Amniotic stem cell (primary cell): ENCODE measurements at regions not wholly inside any gene's neighbourhood (a gene's known extent, or its start where the extent isn't known, plus 50 kb on each side); places are given as distances from the start of the nearest gene placed in this dataset.
"Not testable (repeated sequence)": the region's sequence is repeated elsewhere in the genome, so short reads cannot be mapped to it uniquely, and the experiment has no call there.

Experiments used
- DNase-seq: peaks from one replicate; lab custom pipeline; 2025; lab: John Stamatoyannopoulos, UW

- no peak for DNase-seq
Measured at GRCh38 chrX:40887476-40887875, 152.1 kb upstream of the MED14 start.

DNA sequence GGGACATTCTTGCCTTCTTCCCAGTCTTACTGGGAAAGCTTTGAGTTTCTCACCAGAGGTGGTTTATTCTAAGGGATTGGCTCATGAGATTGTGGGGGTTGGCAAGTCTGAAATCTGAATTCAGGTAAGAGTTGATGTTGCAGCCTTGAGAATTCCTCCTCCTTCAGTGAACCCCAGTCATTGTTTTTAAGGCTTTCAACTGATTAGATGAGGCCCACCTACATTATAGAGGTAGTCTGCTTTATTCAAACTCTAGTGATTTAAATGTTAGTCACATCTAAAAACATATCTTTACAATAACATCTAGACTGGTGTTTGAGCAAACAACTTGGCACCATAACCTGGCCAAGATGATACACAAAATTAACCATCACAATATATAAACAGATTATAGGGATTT lies 156.5 kb upstream of the MED14 start:
- DNase-seq, result no peak

DNA sequence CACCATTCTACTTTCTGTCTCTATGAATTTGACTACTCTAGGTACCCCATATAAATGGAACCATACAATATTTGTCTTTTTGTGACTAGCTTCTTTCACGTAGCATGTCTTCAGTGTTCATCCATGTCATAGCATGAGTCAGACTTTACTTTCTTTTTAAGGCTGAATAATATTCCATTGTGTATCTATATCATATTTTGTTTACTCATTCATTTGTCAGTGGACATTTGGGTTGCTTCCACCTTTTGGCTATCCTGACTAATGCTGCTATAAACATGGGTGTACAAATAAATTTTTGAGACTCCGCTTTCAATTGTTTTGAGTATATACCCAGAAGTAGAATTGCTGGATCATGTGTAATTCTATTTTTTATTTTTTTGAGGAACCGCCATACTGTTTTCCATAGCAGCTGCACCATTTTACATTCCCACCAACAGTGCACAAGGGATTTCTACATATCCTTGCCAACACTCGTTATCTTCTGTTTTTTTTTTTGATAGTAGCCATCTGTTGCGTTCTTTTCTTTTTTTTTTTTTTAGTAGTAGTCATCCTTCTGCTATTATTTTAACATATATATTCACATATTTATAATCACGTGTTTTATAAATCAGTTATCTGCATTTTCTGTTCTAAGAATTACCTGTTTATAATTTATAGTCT lies 158.0 kb upstream of the MED14 start:
- no peak for DNase-seq

- no peak for DNase-seq
Measured at GRCh38 chrX:40895246-40895645, 159.9 kb upstream of the MED14 start.

- DNase-seq, result no peak
Measured at GRCh38 chrX:40897718-40898270, 162.5 kb upstream of the MED14 start.

DNA sequence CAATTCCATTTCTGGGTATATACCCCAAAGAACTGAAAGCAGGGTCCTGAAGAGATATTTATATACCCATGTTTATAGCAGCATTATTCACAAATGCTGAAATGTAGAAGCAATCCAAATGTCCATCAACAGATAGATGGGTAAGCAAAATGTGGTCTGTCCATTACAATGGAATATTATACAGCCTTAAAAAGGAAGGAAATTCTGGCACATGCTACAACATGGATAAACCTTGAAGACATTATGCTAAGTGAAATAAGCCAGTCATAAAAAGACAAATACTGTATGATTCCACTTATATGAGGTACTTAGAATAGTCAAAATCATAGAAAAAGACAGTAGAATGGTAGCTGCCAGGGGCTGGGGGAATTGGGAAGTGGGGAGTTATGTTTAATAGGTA lies 169.4 kb upstream of the MED14 start:
- DNase-seq, result not testable (repeated sequence)

GRCh38 chrX:40908026-40908425 lies 172.7 kb upstream of the MED14 start:
- no peak for DNase-seq

- no peak for DNase-seq
Measured at GRCh38 chrX:40908857-40909475, 173.6 kb upstream of the MED14 start.

- no peak for DNase-seq
Measured at GRCh38 chrX:40912166-40912565, 173.1 kb upstream of the USP9X start.

DNA sequence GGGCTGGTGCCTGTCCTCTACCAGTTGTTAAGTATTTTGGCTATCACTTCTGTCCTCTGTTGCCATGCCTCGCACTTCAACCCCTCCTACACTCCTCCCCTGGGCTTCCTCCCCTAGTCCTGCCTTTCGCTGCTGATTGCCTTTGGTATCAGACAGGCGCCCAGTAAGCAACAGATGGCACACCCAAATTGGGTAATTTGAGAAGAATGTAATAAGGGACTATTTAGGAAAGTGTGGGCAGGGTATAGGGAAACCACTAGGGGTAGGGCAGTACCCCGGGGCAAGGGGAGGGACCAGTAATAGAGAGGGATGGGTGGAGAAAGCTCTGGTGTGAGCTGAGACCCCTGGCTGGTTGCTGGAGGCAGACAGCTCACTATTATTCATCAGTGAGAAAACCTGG lies 172.7 kb upstream of the USP9X start:
- no peak for DNase-seq

DNA sequence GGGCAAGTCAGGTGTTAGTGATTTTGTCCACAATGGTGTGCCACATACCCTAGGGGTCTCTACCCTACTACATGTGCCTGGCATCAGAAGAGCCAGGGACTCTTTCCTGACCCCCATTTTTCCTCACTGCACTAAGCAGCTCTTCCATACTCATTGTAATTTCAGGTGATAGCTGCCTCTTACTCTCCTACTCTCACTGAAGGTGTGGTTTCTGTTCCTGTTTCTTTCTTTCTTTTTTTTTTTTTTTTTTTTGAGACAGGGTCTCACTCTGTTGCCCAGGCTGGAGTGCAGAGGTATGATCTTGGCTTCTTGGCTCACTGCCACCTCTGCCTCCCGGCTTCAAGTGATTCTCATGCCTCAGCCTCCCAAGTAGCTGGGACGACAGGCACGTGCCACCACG lies 164.9 kb upstream of the USP9X start:
- no peak for DNase-seq

GRCh38 chrX:40922307-40922706 lies 162.9 kb upstream of the USP9X start:
- no peak for DNase-seq

DNA sequence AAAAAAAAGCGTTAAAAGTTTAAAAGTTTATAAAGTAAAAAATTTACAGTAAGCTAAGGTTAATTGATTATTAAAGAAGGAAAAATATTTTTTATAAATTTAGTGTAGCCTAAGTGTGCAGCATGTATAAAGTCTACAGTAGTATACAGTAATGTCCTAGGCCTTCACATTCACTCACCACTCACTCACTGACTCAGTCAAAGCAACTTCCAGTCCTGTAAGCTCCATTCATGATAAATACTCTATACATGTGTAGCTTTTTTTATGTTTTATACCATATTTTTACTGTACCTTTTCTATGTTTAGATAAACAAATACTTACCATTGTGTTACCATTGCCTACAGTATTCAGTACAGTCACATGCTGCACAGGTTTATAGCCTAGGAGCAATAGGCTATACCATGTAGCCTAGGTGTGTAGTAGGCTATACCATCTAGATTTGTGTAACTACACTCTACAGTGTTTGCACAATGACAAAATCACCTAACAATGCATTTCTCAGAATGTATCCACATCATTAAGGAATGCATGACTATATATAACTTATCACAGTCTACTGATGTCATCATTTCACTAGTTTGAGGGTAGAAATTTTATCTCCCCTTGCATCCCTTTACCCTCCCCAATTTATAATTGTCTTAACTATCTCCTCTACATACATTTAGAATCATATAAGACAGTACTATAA lies 158.4 kb upstream of the USP9X start:
- DNase-seq, result not testable (repeated sequence)

GRCh38 chrX:40928076-40928475 lies 157.2 kb upstream of the USP9X start:
- no peak for DNase-seq

GRCh38 chrX:40931921-40932320 lies 153.3 kb upstream of the USP9X start:
- no peak for DNase-seq

DNA sequence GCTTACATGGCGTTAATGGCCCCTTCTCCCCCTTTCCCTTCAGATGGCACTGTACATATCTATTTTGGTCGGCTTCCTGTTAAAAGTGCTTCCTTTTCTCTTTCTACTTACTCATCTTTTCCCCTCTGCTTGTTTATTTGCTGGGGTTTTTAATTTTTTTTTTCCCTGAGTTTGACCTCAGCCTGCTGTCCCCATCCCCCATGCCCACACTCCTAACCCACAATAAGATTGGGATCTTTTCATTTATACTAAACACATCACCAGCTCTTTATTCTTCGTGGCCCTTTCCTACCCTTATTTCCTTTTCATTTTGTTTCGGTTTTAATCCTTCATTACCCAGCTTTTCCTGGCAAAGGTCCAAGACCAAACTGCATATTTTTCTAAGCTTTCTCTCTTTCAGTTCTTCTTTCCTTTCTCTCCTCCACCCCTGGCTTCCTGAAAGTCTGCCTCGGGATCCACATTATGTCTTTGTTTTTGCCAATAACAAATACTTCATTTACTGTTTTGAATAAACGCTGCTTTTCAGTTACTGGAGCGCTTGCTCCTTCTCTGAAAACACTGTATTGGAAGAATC lies 152.0 kb upstream of the USP9X start:
- no peak for DNase-seq

DNA sequence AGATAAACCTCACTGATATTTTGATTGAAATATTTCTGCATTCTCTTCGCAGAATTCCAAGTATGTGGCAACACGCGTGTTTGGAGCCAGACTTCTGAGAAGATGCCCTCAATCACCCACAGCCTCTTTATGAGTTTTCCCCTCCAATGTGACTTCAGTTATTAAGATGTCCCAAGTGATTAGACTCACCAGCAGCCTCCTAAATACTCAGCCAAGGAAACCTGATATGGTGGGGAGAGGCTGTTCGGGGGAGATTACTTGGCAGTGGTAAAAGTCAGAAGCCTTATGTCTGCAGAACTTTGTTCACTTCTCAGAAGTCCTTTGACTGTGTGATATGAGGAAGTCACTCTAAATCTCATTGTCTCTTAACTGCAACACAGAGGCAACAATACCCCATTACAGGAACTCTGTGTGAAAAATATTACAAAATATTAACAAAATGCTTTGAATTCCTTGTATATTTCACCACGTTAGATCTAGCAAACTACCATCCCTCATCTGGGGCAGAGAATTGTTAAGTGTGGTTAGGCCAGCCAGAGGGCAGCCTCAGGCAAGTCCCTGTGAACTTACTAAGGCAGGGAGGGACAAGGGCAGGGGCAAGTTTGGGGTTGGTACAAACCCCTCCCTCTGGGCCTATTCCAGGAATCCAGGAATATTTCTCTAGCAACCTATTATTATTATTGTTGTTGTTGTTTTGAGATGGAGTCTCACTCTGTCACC lies 151.4 kb upstream of the USP9X start:
- peak; percentile 37 for DNase-seq

- DNase-seq, result no peak
Measured at GRCh38 chrX:40936827-40937226, 148.4 kb upstream of the USP9X start.

DNA sequence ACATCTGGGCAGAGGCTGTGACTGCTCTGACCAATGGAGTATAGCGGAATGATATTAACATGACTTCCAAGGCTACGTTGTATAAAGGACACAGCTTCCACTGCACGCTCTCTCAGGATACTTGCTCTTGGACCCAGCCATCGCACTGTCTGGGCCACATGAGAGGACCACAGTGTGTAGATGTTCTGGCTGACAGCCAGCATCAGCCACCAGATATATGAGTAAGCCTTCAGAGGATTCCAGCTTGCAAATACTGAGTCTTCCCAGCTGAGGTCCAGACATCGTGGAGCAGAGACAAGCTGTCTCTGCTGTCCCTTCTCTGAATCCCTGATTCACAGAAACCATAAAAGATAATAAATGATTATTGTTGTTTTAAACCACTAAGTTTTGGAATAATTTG lies 146.8 kb upstream of the USP9X start:
- DNase-seq, result no peak

DNA sequence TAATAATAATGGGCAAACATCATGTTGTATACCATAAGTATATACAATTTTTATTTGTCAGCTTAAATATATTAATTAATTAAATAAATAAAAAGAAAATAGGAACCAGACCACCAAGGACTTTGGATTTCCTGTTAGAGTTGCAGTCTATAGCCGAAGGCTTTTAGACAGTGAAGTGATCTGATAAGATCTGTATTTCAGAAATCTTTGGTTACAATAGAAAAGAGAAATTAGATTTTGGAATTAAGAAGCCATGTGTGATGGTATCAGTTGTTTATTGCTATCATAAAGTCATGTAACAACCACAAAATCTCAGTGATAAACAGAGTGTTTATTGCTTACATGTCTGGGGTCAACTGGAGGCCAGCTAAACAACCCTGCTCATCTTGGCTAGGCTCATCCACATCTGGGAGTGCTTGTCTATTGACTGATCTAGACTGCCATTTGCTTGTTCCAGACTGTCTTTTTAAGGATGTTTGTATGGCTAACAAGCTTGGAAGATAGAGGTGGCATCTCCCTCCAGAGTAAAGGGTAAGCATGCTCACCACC lies 142.1 kb upstream of the USP9X start:
- DNase-seq, result no peak

DNA sequence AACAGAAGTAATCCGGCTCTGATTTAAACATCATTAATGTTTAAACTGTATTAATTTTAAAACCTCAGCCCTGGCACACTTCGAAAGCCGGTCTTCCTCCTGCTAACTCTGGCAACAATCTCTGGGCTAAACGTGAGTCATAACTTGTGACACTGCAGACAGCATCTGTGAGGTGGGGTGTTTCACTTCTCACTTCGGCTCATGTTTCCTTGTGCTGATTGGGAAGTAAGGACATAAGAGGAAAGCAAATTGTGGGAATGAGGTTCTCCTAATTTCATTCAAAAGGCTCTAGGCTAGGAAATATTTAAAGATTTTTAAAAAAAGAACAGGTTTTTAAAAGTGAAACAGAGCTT lies 139.9 kb upstream of the USP9X start:
- DNase-seq, result peak; percentile 7

DNA sequence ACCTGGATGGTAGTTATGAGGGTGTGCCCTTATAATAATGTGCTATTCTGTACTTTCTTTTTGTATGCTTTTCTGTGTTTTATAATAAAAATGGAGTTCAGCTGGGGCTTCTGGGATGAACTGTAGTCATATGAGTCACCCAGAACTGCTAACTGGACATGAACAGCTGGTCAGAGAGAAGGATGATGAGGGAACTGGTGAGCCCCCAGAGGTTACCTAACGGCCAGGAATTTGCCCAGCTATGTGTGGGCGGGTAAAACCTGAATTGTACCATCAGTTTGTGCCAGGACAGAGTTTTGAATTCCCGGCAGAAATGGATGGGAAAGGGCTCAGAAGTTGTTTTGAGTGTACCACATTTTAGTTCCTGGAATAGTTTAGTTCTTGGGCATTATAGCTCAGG lies 138.0 kb upstream of the USP9X start:
- DNase-seq, result no peak
